ENCODE measurements at regions not wholly inside any gene's neighbourhood (a gene's known extent, or its start where the extent isn't known, plus 50 kb on each side); places are given as distances from the start of the nearest gene placed in this dataset.

DNA sequence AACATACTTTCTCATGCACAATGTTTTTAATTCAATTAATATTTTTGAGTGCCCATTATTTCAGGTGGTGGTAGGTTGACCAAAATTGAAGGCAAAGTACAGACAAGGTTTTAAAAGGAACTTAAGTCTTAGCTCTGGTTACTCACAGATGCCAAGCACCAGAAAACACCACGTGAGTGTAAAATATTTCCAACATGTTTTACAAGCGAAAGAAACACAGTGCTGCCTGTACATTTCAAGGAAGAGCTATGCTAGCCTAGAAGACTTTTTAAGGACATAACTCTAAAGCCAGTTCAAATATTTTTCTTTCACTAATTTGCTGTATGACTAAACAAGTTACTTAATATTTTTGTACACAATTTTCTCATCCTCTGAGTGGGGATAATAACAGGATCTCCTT is 736.4 kb upstream of the GOT2 start:
- TF ChIP-seq POLR2AphosphoS2 (IDR thresholded peaks at IDR 0.05; ENCODE audit: low read depth, low read length) (no peak), POLR2A (IDR thresholded peaks at IDR 0.05; ENCODE audit: low read depth, low read length) (no peak), TCF12 (IDR thresholded peaks at IDR 0.05; ENCODE audit: low read depth, low read length) (no peak)
